AG04450 (cell line): ENCODE measurements at regions not wholly inside any gene's neighbourhood (a gene's known extent, or its start where the extent isn't known, plus 50 kb on each side); places are given as distances from the start of the nearest gene placed in this dataset.
"Not testable (repeated sequence)": the region's sequence is repeated elsewhere in the genome, so short reads cannot be mapped to it uniquely, and the experiment has no call there.

ENCODE experiments used
- CTCF ChIA-PET: fragments of 300-600, 350-600 bp; formaldehyde crosslinking; extraction: SDS; loops from one replicate; lab custom pipeline; 2022; ENCODE audit warnings: antibody characterized with exemption, inconsistent platforms; lab: Charles Lee
- POLR2A ChIA-PET: fragments of 350-600 bp; formaldehyde crosslinking; extraction: SDS; loops from one replicate; lab custom pipeline; 2021; ENCODE audit warnings: antibody characterized with exemption, inconsistent platforms; lab: Yijun Ruan, JAX
- DNase-seq: peaks from one replicate; pipeline ENCODE4 v3.0.0-alpha.2; 2011; ENCODE audit warnings: low read depth, low spot score
- H3K27ac ChIP-seq: one replicate; pipeline ENCODE4 v1.5.1; 2012; ENCODE audit warnings: low read depth, low read length, control low read depth
- H3K27me3 ChIP-seq: one replicate; pipeline ENCODE4 v1.6.0; 2012; ENCODE audit warnings: low read length; ENCODE audit not compliant: control insufficient read depth, insufficient read depth
- H3K4me3 ChIP-seq: 2 replicates; pipeline ENCODE4 v1.5.1; 2011; ENCODE audit warnings: mild to moderate bottlenecking, low read depth, low read length, control low read depth
- H3K9me3 ChIP-seq: 2 replicates; pipeline ENCODE4 v1.5.1; 2012; ENCODE audit warnings: low read length; ENCODE audit not compliant: control insufficient read depth, insufficient read depth
- CTCF ChIP-seq: IDR thresholded peaks from 2 replicates; pipeline ENCODE4 v1.5.1; 2011; ENCODE audit warnings: low read depth, low read length, control low read depth, inconsistent platforms

- no peak overlapping the region for H3K27ac ChIP-seq
- H3K4me3 ChIP-seq = no peak overlapping the region
- TF ChIP-seq CTCF = no peak
- H3K9me3 ChIP-seq = no peaks in the 10 kb centered on the region
- CTCF ChIA-PET = no interaction called here
- no peaks in the 10 kb centered on the region for H3K27me3 ChIP-seq
- no peak for DNase-seq
- POLR2A ChIA-PET = no interaction called here
Observed at GRCh38 chrX:95536661-95537060, 1148.0 kb upstream of the DIAPH2 start.

GRCh38 chrX:95539041-95539440 is 1145.6 kb upstream of the DIAPH2 start:
- ChIA-PET CTCF (no interaction called here), POLR2A (no interaction called here)
- Histone ChIP-seq H3K9me3 (no peaks in the 10 kb centered on the region), H3K27me3 (no peaks in the 10 kb centered on the region), H3K4me3 (no peak overlapping the region), H3K27ac (no peak overlapping the region)
- TF ChIP-seq CTCF = no peak
- no peak for DNase-seq

- H3K9me3 ChIP-seq, POLR2A ChIA-PET, DNase-seq, H3K4me3 ChIP-seq, H3K27me3 ChIP-seq, H3K27ac ChIP-seq, CTCF ChIA-PET: not testable (repeated sequence)
Observed at GRCh38 chrX:95549552-95549951, 1135.1 kb upstream of the DIAPH2 start.

GRCh38 chrX:95585321-95585720 is 1099.3 kb upstream of the DIAPH2 start:
- Histone ChIP-seq H3K4me3 (no peak overlapping the region), H3K27me3 (no peaks in the 10 kb centered on the region), H3K9me3 (no peaks in the 10 kb centered on the region), H3K27ac (no peak overlapping the region)
- POLR2A ChIA-PET = no interaction called here
- no peak for TF ChIP-seq CTCF
- DNase-seq = no peak
- CTCF ChIA-PET = no interaction called here

GRCh38 chrX:95612350-95612749 is 1072.3 kb upstream of the DIAPH2 start:
- ChIA-PET POLR2A (no interaction called here), CTCF (no interaction called here)
- Histone ChIP-seq H3K4me3 (no peak overlapping the region), H3K9me3 (no peaks in the 10 kb centered on the region), H3K27ac (no peak overlapping the region), H3K27me3 (no peaks in the 10 kb centered on the region)
- TF ChIP-seq CTCF = no peak
- DNase-seq = no peak

- Histone ChIP-seq H3K27ac (no peak overlapping the region), H3K27me3 (no peaks in the 10 kb centered on the region), H3K4me3 (no peak overlapping the region), H3K9me3 (no peaks in the 10 kb centered on the region)
- POLR2A ChIA-PET = no interaction called here
- CTCF ChIA-PET = no interaction called here
- no peak for DNase-seq
- no peak for TF ChIP-seq CTCF
Observed at GRCh38 chrX:95622200-95622599, 1062.4 kb upstream of the DIAPH2 start.
